GM23248 (cell line): ENCODE measurements at regions not wholly inside any gene's neighbourhood (a gene's known extent, or its start where the extent isn't known, plus 50 kb on each side); places are given as distances from the start of the nearest gene placed in this dataset.
"Not testable (repeated sequence)": the region's sequence is repeated elsewhere in the genome, so short reads cannot be mapped to it uniquely, and the experiment has no call there.

ENCODE experiments used
- DNase-seq: peaks from one replicate; pipeline ENCODE4 v3.0.0-alpha.2; 2015
- H2AFZ ChIP-seq: fragments of 200-600 bp; sonication (generic); 2 replicates; pipeline ENCODE4 v1.6.1; 2016; ENCODE audit warnings: antibody characterized with exemption
- H3F3A ChIP-seq: fragments of 200-600 bp; sonication (generic); 2 replicates; pipeline ENCODE4 v1.6.1; 2016; ENCODE audit warnings: mild to moderate bottlenecking, antibody characterized with exemption, mixed run types; ENCODE audit not compliant: insufficient read depth
- H3K27ac ChIP-seq: fragments of 200-600 bp; sonication (generic); 2 replicates; pipeline ENCODE4 v1.5.1; 2016; ENCODE audit warnings: mild to moderate bottlenecking
- H3K27me3 ChIP-seq: fragments of 200-600 bp; sonication (generic); replicated peaks from 2 replicates; pipeline ENCODE4 v1.6.1; 2016; ENCODE audit warnings: mild to moderate bottlenecking; ENCODE audit not compliant: insufficient read depth
- H3K36me3 ChIP-seq: fragments of 200-600 bp; sonication (generic); 2 replicates; pipeline ENCODE4 v1.6.1; 2016; ENCODE audit warnings: low read depth, mild to moderate bottlenecking
- H3K4me1 ChIP-seq: fragments of 200-600 bp; sonication (generic); 2 replicates; pipeline ENCODE4 v1.6.1; 2016; ENCODE audit warnings: mild to moderate bottlenecking; ENCODE audit not compliant: insufficient read depth
- H3K4me2 ChIP-seq: fragments of 200-600 bp; sonication (generic); one replicate; pipeline ENCODE4 v1.6.1; 2016; ENCODE audit warnings: mild to moderate bottlenecking; ENCODE audit not compliant: unreplicated experiment
- H3K4me3 ChIP-seq: fragments of 200-600 bp; sonication (generic); 2 replicates; pipeline ENCODE4 v1.5.1; 2016; ENCODE audit warnings: mild to moderate bottlenecking
- H3K79me2 ChIP-seq: fragments of 200-600 bp; sonication (generic); 2 replicates; pipeline ENCODE4 v1.6.1; 2016; ENCODE audit warnings: mild to moderate bottlenecking; ENCODE audit not compliant: insufficient read depth
- H3K9ac ChIP-seq: fragments of 200-600 bp; sonication (generic); 2 replicates; pipeline ENCODE4 v1.6.1; 2016; ENCODE audit warnings: mild to moderate bottlenecking
- H3K9me2 ChIP-seq: fragments of 200-600 bp; sonication (generic); 2 replicates; pipeline ENCODE4 v1.6.1; 2016; ENCODE audit warnings: mixed run types, mild to moderate bottlenecking, moderate library complexity; ENCODE audit not compliant: insufficient read depth
- H3K9me3 ChIP-seq: fragments of 200-600 bp; sonication (generic); one replicate; pipeline ENCODE4 v1.6.1; 2017; ENCODE audit warnings: low read depth
- H4K20me1 ChIP-seq: fragments of 200-600 bp; sonication (generic); 2 replicates; pipeline ENCODE4 v1.6.0; 2016; ENCODE audit not compliant: insufficient read depth
- EZH2 ChIP-seq: fragments of 200-600 bp; sonication (generic); IDR thresholded peaks from 2 replicates; pipeline ENCODE4 v1.6.1; 2018; ENCODE audit warnings: antibody characterized with exemption, mild to moderate bottlenecking; ENCODE audit not compliant: insufficient read depth, poor library complexity, severe bottlenecking
- EZH2phosphoT487 ChIP-seq: fragments of 200-600 bp; sonication (generic); IDR thresholded peaks from 2 replicates; pipeline ENCODE4 v1.6.1; 2018; ENCODE audit warnings: antibody characterized with exemption, moderate library complexity, mild to moderate bottlenecking, low read depth; ENCODE audit not compliant: insufficient read depth
- WGBS, 2 experiments: methylation state at CpG; one replicate each; pipeline ENCODE4 v1.1.6; 2015 to 2017; ENCODE audit warnings: low lambda C conversion rate in 2 of 2, low coverage in 1 of 2; ENCODE audit errors: missing lambda C conversion rate in 2 of 2; 5-methylcytosine and 5-hydroxymethylcytosine counted together
- in situ Hi-C: fragments of 300-500 bp; cut with MboI; formaldehyde crosslinking; loops from 2 replicates; pipeline ENCODE4 v1.15.0; 2020

- 82 to 84% methylated on average over 15 of the region's 15 CpGs for WGBS, 2 experiments
- in situ Hi-C loops, DNase-seq: not testable (repeated sequence)
Observed at GRCh38 chr3:75394562-75395360, 269.4 kb upstream of the FRG2C start.

GRCh38 chr3:75395580-75396315 is 268.4 kb upstream of the FRG2C start:
- WGBS, 2 experiments, result 29 to 32% methylated on average over 42 to 48 of the region's 61 CpGs
- H3K36me3 ChIP-seq, result no peaks in the 10 kb centered on the region
- in situ Hi-C loops, result no loop called here
- no peaks in the 10 kb centered on the region for H3F3A ChIP-seq
- no peaks in the 10 kb centered on the region for H3K4me1 ChIP-seq
- H3K27me3 ChIP-seq, result no peaks in the 10 kb centered on the region
- H4K20me1 ChIP-seq, result no peaks in the 10 kb centered on the region
- no peaks in the 10 kb centered on the region for H3K9me3 ChIP-seq
- TF ChIP-seq EZH2phosphoT487 (no peak), EZH2 (no peak)
- peak overlapping the region; percentile 29; the same call in 1 of the 2 replicates for H3K4me3 ChIP-seq
- no peak overlapping the region for H3K4me2 ChIP-seq
- DNase-seq, result no peak
- H3K27ac ChIP-seq, result no peak overlapping the region
- H3K79me2 ChIP-seq, result no peaks in the 10 kb centered on the region
- no peak overlapping the region for H2AFZ ChIP-seq
- no peak overlapping the region for H3K9ac ChIP-seq
- H3K9me2 ChIP-seq, result no peaks in the 10 kb centered on the region

More at GRCh38 chr3:75394562-75395360, 269.4 kb upstream of the FRG2C start:
- not testable (repeated sequence) for H3K27ac ChIP-seq, H3K4me1 ChIP-seq, H3K36me3 ChIP-seq, H3K9ac ChIP-seq, H3K9me3 ChIP-seq, H3K27me3 ChIP-seq, H3F3A ChIP-seq, H2AFZ ChIP-seq, H3K9me2 ChIP-seq, H3K79me2 ChIP-seq, H4K20me1 ChIP-seq, H3K4me3 ChIP-seq, H3K4me2 ChIP-seq

GRCh38 chr3:75396316-75396802 is 267.8 kb upstream of the FRG2C start:
- H3K4me3 ChIP-seq, result peak overlapping the region; percentile 29; the same call in 1 of the 2 replicates
- DNase-seq, result peak; percentile 30
- 33 to 44% methylated on average over 29 of the region's 29 CpGs for WGBS, 2 experiments

GRCh38 chr3:75397486-75397885 is 266.6 kb upstream of the FRG2C start:
- H3K9me2 ChIP-seq, H3K4me1 ChIP-seq, H3K4me3 ChIP-seq, H3K9me3 ChIP-seq, H3K4me2 ChIP-seq, H3K79me2 ChIP-seq, H3K27me3 ChIP-seq, H3K27ac ChIP-seq, H3F3A ChIP-seq, H2AFZ ChIP-seq, DNase-seq, H3K36me3 ChIP-seq, in situ Hi-C loops, H3K9ac ChIP-seq, H4K20me1 ChIP-seq: not testable (repeated sequence)
- WGBS, 2 experiments, result 83 to 91% methylated on average over 18 to 20 of the region's 20 CpGs

More at GRCh38 chr3:75396316-75396802, 267.8 kb upstream of the FRG2C start:
- Histone ChIP-seq H3K4me2 (no peak overlapping the region), H3K9me2 (no peaks in the 10 kb centered on the region), H3K9ac (no peak overlapping the region), H3K4me1 (no peaks in the 10 kb centered on the region), H3K36me3 (no peaks in the 10 kb centered on the region), H3K27ac (no peak overlapping the region), H3K79me2 (no peaks in the 10 kb centered on the region), H3K27me3 (no peaks in the 10 kb centered on the region), H4K20me1 (no peaks in the 10 kb centered on the region), H3F3A (no peaks in the 10 kb centered on the region), H3K9me3 (no peaks in the 10 kb centered on the region), H2AFZ (no peak overlapping the region)
- in situ Hi-C loops, result no loop called here
- no peak for TF ChIP-seq EZH2
- TF ChIP-seq EZH2phosphoT487, result no peak

- not testable (repeated sequence) for H3K9ac ChIP-seq, H3K4me3 ChIP-seq, H4K20me1 ChIP-seq, H3K27ac ChIP-seq, H3K4me1 ChIP-seq, H3K9me3 ChIP-seq, H3K4me2 ChIP-seq, H3K27me3 ChIP-seq, H3K36me3 ChIP-seq, H3K9me2 ChIP-seq, H3K79me2 ChIP-seq, H3F3A ChIP-seq, H2AFZ ChIP-seq
- WGBS, 2 experiments, result 52 to 54% methylated on average over 17 to 18 of the region's 18 CpGs
- peak; percentile 17 for DNase-seq
- in situ Hi-C loops, result loop anchor here (10.0 kb wide), 1 partner anchor 128 kb away; no protein-coding TSS in a partner anchor
Observed at GRCh38 chr3:75422101-75422945, 241.8 kb upstream of the FRG2C start.

- H3K4me3 ChIP-seq, H3K36me3 ChIP-seq, H3K4me2 ChIP-seq, H2AFZ ChIP-seq, H3K9me2 ChIP-seq, DNase-seq, H3K9ac ChIP-seq, H4K20me1 ChIP-seq, H3K9me3 ChIP-seq, H3K79me2 ChIP-seq, H3K27ac ChIP-seq, H3F3A ChIP-seq, H3K27me3 ChIP-seq: not testable (repeated sequence)
- in situ Hi-C loops, result loop anchor here (10.0 kb wide), 1 partner anchor 131 kb away; no protein-coding TSS in a partner anchor
- peaks cover 17% of the 10 kb centered on the region for H3K4me1 ChIP-seq
- WGBS, 2 experiments, result 95 to 99% methylated on average over 11 of the region's 11 CpGs
Observed at GRCh38 chr3:75425379-75425778, 238.7 kb upstream of the FRG2C start.
